ENCODE measurements at regions not wholly inside any gene's neighbourhood (a gene's known extent, or its start where the extent isn't known, plus 50 kb on each side); places are given as distances from the start of the nearest gene placed in this dataset.

- no peak overlapping the region for H3K4me3 ChIP-seq (ENCODE audit: low read depth, low read length)
- no peak for TF ChIP-seq CTCF (conservative IDR thresholded peaks at IDR 0.05; ENCODE audit: low read depth, low read length)
- DNase-seq (ENCODE audit: low read depth): no peak
These were observed 439.7 kb downstream of the RIT2 start for GRCh38 chr18:42675810-42676209.

DNA sequence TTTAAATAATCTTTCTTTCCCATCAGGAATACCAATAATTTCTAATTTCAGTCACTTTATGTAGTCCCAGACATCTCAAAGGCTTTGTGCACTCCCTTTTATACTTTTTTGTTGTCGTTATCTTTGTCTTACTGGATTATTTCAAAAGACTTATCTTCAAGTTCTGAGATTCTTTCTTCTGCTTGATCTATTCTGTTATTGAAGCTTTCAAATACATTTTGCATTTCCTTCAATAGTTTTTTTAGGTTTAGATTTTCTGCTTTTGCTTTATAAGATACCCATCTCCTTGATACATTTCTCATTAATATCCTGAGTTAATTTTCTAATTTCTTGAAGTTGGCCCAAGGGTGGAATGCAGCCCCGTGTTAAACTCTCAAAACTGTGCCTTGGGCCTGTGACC lies 432.4 kb downstream of the RIT2 start:
- TF ChIP-seq CTCF (conservative IDR thresholded peaks at IDR 0.05; ENCODE audit: low read depth, low read length): no peak
- no peak for DNase-seq (ENCODE audit: low read depth)
- H3K4me3 ChIP-seq (ENCODE audit: low read depth, low read length): no peak overlapping the region

- no peak overlapping the region for H3K4me3 ChIP-seq (ENCODE audit: low read depth, low read length)
- TF ChIP-seq CTCF (conservative IDR thresholded peaks at IDR 0.05; ENCODE audit: low read depth, low read length): no peak
- DNase-seq (ENCODE audit: low read depth): no peak
These were observed 426.2 kb downstream of the RIT2 start for GRCh38 chr18:42689310-42689709.

All from epithelial cell of proximal tubule (primary cell).